GM19043 (cell line): ENCODE measurements at regions not wholly inside any gene's neighbourhood (a gene's known extent, or its start where the extent isn't known, plus 50 kb on each side); places are given as distances from the start of the nearest gene placed in this dataset.

ENCODE experiments used
- ATAC-seq: cut with Tn5 transposase; IDR thresholded peaks from one replicate; pipeline ENCODE4 v1.9.1; 2021; ENCODE audit warnings: low read depth; ENCODE audit not compliant: unreplicated experiment

GRCh38 chr1:235925016-235925415 is 58.3 kb upstream of the LYST start:
- no peak for ATAC-seq

- no peak for ATAC-seq
Measured at GRCh38 chr1:235923466-235924021, 56.8 kb upstream of the LYST start.

GRCh38 chr1:235920596-235921375 is 54.1 kb upstream of the LYST start:
- no peak for ATAC-seq

- no peak for ATAC-seq
Measured at GRCh38 chr1:235919833-235920441, 53.2 kb upstream of the LYST start.

GRCh38 chr1:235919127-235919832 is 52.6 kb upstream of the LYST start:
- no peak for ATAC-seq

- ATAC-seq, result no peak
Measured at GRCh38 chr1:235918465-235918864, 51.8 kb upstream of the LYST start.

GRCh38 chr1:235918032-235918431 is 51.3 kb upstream of the LYST start:
- ATAC-seq, result no peak

GRCh38 chr1:235917267-235917811 is 50.6 kb upstream of the LYST start:
- ATAC-seq, result peak; percentile 91
